Mesendoderm (in vitro differentiated cells): ENCODE measurements at regions not wholly inside any gene's neighbourhood (a gene's known extent, or its start where the extent isn't known, plus 50 kb on each side); places are given as distances from the start of the nearest gene placed in this dataset.
"Not testable (repeated sequence)": the region's sequence is repeated elsewhere in the genome, so short reads cannot be mapped to it uniquely, and the experiment has no call there.

ENCODE experiments used
- DNase-seq: peaks from one replicate; pipeline ENCODE4 v3.0.0; 2013
- H2AK5ac ChIP-seq: 2 replicates; pipeline ENCODE4 v1.6.1; 2013; ENCODE audit warnings: low read length, inconsistent platforms
- H2BK120ac ChIP-seq: 2 replicates; pipeline ENCODE4 v1.6.1; 2013; ENCODE audit warnings: low read depth, mild to moderate bottlenecking, low read length, moderate library complexity, mixed read lengths
- H2BK15ac ChIP-seq: replicated peaks from 2 replicates; pipeline ENCODE4 v1.6.1; 2013; ENCODE audit warnings: low read depth, mild to moderate bottlenecking, moderate library complexity
- H2BK5ac ChIP-seq: 2 replicates; pipeline ENCODE4 v1.6.1; 2013; ENCODE audit warnings: low read length, inconsistent platforms
- H3K18ac ChIP-seq: 2 replicates; pipeline ENCODE4 v1.6.1; 2013; ENCODE audit warnings: mild to moderate bottlenecking, low read length, mixed read lengths
- H3K23ac ChIP-seq: one replicate; pipeline ENCODE4 v1.6.1; 2013; ENCODE audit warnings: low read length
- H3K27ac ChIP-seq: 2 replicates; pipeline ENCODE4 v1.5.1; 2013; ENCODE audit warnings: low read depth, mild to moderate bottlenecking, inconsistent platforms, low read length, moderate library complexity
- H3K27me3 ChIP-seq: 2 replicates; pipeline ENCODE4 v1.6.1; 2013; ENCODE audit warnings: low read length, control low read depth, mild to moderate bottlenecking, inconsistent platforms; ENCODE audit not compliant: insufficient read depth, poor library complexity
- H3K36me3 ChIP-seq: 2 replicates; pipeline ENCODE4 v1.6.1; 2013; ENCODE audit warnings: low read length, inconsistent platforms; ENCODE audit not compliant: control insufficient read depth, insufficient read depth
- H3K4ac ChIP-seq: one replicate; pipeline ENCODE4 v1.6.1; 2013; ENCODE audit warnings: low read depth, mild to moderate bottlenecking, low read length, moderate library complexity
- H3K4me1 ChIP-seq: 2 replicates; pipeline ENCODE4 v1.6.1; 2013; ENCODE audit warnings: low read depth, low read length, inconsistent platforms; ENCODE audit not compliant: control insufficient read depth
- H3K4me2 ChIP-seq: 2 replicates; pipeline ENCODE4 v1.6.1; 2013; ENCODE audit warnings: low read length
- H3K4me3 ChIP-seq: 2 replicates; pipeline ENCODE4 v1.5.1; 2013; ENCODE audit warnings: mild to moderate bottlenecking, low read length
- H3K56ac ChIP-seq: one replicate; pipeline ENCODE4 v1.6.1; 2013; ENCODE audit warnings: low read length
- H3K79me1 ChIP-seq: 2 replicates; pipeline ENCODE4 v1.6.1; 2013; ENCODE audit warnings: low read length, inconsistent platforms
- H3K79me2 ChIP-seq: 2 replicates; pipeline ENCODE4 v1.6.1; 2013; ENCODE audit warnings: mild to moderate bottlenecking, low read length; ENCODE audit not compliant: control insufficient read depth, insufficient read depth
- H3K9ac ChIP-seq: 2 replicates; pipeline ENCODE4 v1.6.1; 2013; ENCODE audit warnings: low read length, inconsistent platforms
- H4K5ac ChIP-seq: one replicate; pipeline ENCODE4 v1.6.1; 2013; ENCODE audit warnings: low read length
- H4K8ac ChIP-seq: one replicate; pipeline ENCODE4 v1.6.1; 2013; ENCODE audit warnings: low read depth, mild to moderate bottlenecking, control low read depth, low read length, moderate library complexity
- WGBS: extraction: QIAGEN DNeasy Blood & Tissue Kit; methylation state at CpG from one replicate; pipeline ENCODE4 v1.1.7; 2013; ENCODE audit warnings: low lambda C conversion rate, missing lambda C conversion rate; ENCODE audit not compliant: insufficient coverage; ENCODE audit errors: extremely low coverage; 5-methylcytosine and 5-hydroxymethylcytosine counted together

- H3K36me3 ChIP-seq: no peaks in the 10 kb centered on the region
- no peak overlapping the region for H2BK120ac ChIP-seq
- no peak overlapping the region for H3K4me3 ChIP-seq
- H2BK5ac ChIP-seq: no peak overlapping the region
- H3K27ac ChIP-seq: no peak overlapping the region
- H3K9ac ChIP-seq: no peak overlapping the region
- H3K79me2 ChIP-seq: no peaks in the 10 kb centered on the region
- no peak overlapping the region for H2AK5ac ChIP-seq
- H3K4me2 ChIP-seq: no peak overlapping the region
- no peaks in the 10 kb centered on the region for H3K79me1 ChIP-seq
- H4K5ac ChIP-seq: no peak overlapping the region
- H3K18ac ChIP-seq: no peak overlapping the region
- no CpG with 5 or more reads among the region's 1 CpG for WGBS
- no peak overlapping the region for H3K4ac ChIP-seq
- no peak overlapping the region for H2BK15ac ChIP-seq
- DNase-seq: no peak
- H3K27me3 ChIP-seq: no peaks in the 10 kb centered on the region
- H3K4me1 ChIP-seq: no peaks in the 10 kb centered on the region
- H3K23ac ChIP-seq: no peak overlapping the region
- H4K8ac ChIP-seq: no peak overlapping the region
- H3K56ac ChIP-seq: no peak overlapping the region
Observed at GRCh38 chr1:219099307-219099706, 74.4 kb upstream of the LYPLAL1 start.

GRCh38 chr1:219100059-219100458 lies 73.6 kb upstream of the LYPLAL1 start:
- Histone ChIP-seq H4K5ac (no peak overlapping the region), H2BK15ac (no peak overlapping the region), H3K4me1 (no peaks in the 10 kb centered on the region), H3K56ac (no peak overlapping the region), H3K79me2 (no peaks in the 10 kb centered on the region), H3K4ac (no peak overlapping the region), H3K27ac (no peak overlapping the region), H3K4me2 (no peak overlapping the region), H2BK120ac (no peak overlapping the region), H3K79me1 (no peaks in the 10 kb centered on the region), H4K8ac (no peak overlapping the region), H3K18ac (no peak overlapping the region), H3K36me3 (no peaks in the 10 kb centered on the region), H3K27me3 (no peaks in the 10 kb centered on the region), H2BK5ac (no peak overlapping the region), H2AK5ac (no peak overlapping the region), H3K23ac (no peak overlapping the region), H3K9ac (no peak overlapping the region), H3K4me3 (no peak overlapping the region)
- no peak for DNase-seq
- no CpG with 5 or more reads among the region's 1 CpG for WGBS

GRCh38 chr1:219102466-219102865 lies 71.2 kb upstream of the LYPLAL1 start:
- H3K27me3 ChIP-seq, H3K23ac ChIP-seq, H3K18ac ChIP-seq, H3K4ac ChIP-seq, DNase-seq, H2BK15ac ChIP-seq, H4K8ac ChIP-seq, H4K5ac ChIP-seq, H3K36me3 ChIP-seq, H3K4me2 ChIP-seq, H3K79me1 ChIP-seq, H3K4me3 ChIP-seq, H3K79me2 ChIP-seq, H3K27ac ChIP-seq, H3K4me1 ChIP-seq, H3K9ac ChIP-seq, H2BK5ac ChIP-seq, H2AK5ac ChIP-seq, H2BK120ac ChIP-seq, H3K56ac ChIP-seq: not testable (repeated sequence)
- no CpG with 5 or more reads among the region's 1 CpG for WGBS

GRCh38 chr1:219105893-219106292 lies 67.8 kb upstream of the LYPLAL1 start:
- Histone ChIP-seq H4K8ac (no peak overlapping the region), H3K4me1 (no peaks in the 10 kb centered on the region), H2BK5ac (no peak overlapping the region), H3K4ac (no peak overlapping the region), H2BK15ac (no peak overlapping the region), H2AK5ac (no peak overlapping the region), H3K9ac (no peak overlapping the region), H3K27me3 (no peaks in the 10 kb centered on the region), H3K18ac (no peak overlapping the region), H3K79me1 (no peaks in the 10 kb centered on the region), H3K27ac (no peak overlapping the region), H3K56ac (no peak overlapping the region), H3K4me2 (no peak overlapping the region), H3K36me3 (no peaks in the 10 kb centered on the region), H2BK120ac (no peak overlapping the region), H4K5ac (no peak overlapping the region), H3K23ac (no peak overlapping the region), H3K79me2 (no peaks in the 10 kb centered on the region), H3K4me3 (no peak overlapping the region)
- no CpG with 5 or more reads among the region's 1 CpG for WGBS
- no peak for DNase-seq

GRCh38 chr1:219109424-219110018 lies 64.2 kb upstream of the LYPLAL1 start:
- H2BK120ac ChIP-seq: no peak overlapping the region
- H3K27me3 ChIP-seq: no peaks in the 10 kb centered on the region
- DNase-seq: no peak
- H2BK5ac ChIP-seq: no peak overlapping the region
- H3K56ac ChIP-seq: no peak overlapping the region
- H3K4me1 ChIP-seq: no peaks in the 10 kb centered on the region
- H4K8ac ChIP-seq: no peak overlapping the region
- no peak overlapping the region for H3K4me3 ChIP-seq
- no peak overlapping the region for H3K4me2 ChIP-seq
- H3K9ac ChIP-seq: no peak overlapping the region
- H3K18ac ChIP-seq: no peak overlapping the region
- H3K27ac ChIP-seq: no peak overlapping the region
- no peak overlapping the region for H2AK5ac ChIP-seq
- H3K79me1 ChIP-seq: no peaks in the 10 kb centered on the region
- no peaks in the 10 kb centered on the region for H3K36me3 ChIP-seq
- no peak overlapping the region for H3K23ac ChIP-seq
- no peak overlapping the region for H4K5ac ChIP-seq
- H3K79me2 ChIP-seq: no peaks in the 10 kb centered on the region
- no peak overlapping the region for H3K4ac ChIP-seq
- no peak overlapping the region for H2BK15ac ChIP-seq

GRCh38 chr1:219113261-219113660 lies 60.4 kb upstream of the LYPLAL1 start:
- no peak overlapping the region for H3K18ac ChIP-seq
- H2BK120ac ChIP-seq: no peak overlapping the region
- no peak overlapping the region for H4K8ac ChIP-seq
- DNase-seq: no peak
- H4K5ac ChIP-seq: no peak overlapping the region
- no peak overlapping the region for H2AK5ac ChIP-seq
- no peaks in the 10 kb centered on the region for H3K4me1 ChIP-seq
- no peak overlapping the region for H3K23ac ChIP-seq
- H3K79me2 ChIP-seq: no peaks in the 10 kb centered on the region
- H3K79me1 ChIP-seq: no peaks in the 10 kb centered on the region
- H3K36me3 ChIP-seq: no peaks in the 10 kb centered on the region
- H3K4me2 ChIP-seq: no peak overlapping the region
- no peak overlapping the region for H2BK15ac ChIP-seq
- H3K56ac ChIP-seq: no peak overlapping the region
- H3K9ac ChIP-seq: no peak overlapping the region
- H3K4ac ChIP-seq: no peak overlapping the region
- H3K27me3 ChIP-seq: no peaks in the 10 kb centered on the region
- H2BK5ac ChIP-seq: no peak overlapping the region
- H3K4me3 ChIP-seq: no peak overlapping the region
- H3K27ac ChIP-seq: no peak overlapping the region
